ENCODE measurements at regions not wholly inside any gene's neighbourhood (a gene's known extent, or its start where the extent isn't known, plus 50 kb on each side); places are given as distances from the start of the nearest gene placed in this dataset.

DNA sequence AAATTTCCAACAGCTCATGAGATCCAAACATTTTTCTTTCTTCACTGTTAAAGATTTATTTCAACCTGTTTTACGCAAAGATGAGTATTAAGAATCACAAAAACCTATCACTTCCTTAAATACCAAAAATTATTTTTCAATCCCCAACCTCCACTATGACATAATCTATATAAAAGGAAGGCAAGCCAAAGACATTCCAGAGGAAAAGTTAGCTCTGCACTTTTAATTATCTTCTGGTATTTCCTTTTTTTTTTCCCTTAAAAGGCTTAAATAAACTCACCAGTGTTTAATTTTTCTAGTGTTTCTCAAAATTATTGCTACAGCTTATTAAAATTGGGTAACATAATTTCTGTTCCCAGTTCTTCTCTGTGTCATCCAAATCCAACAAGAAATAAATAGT, 75.9 kb downstream of the BMP4 start:
- Histone ChIP-seq H3K4me1 (ENCODE audit: insufficient read depth, low read length) (no peaks in the 10 kb centered on the region), H3K9ac (ENCODE audit: low read depth, low read length) (no peak overlapping the region), H3K4me3 (ENCODE audit: low read length) (no peak overlapping the region), H3K27me3 (ENCODE audit: insufficient read depth, low read length) (no peaks in the 10 kb centered on the region), H3K9me3 (ENCODE audit: insufficient read depth, low read depth, low read length) (no peaks in the 10 kb centered on the region), H3K27ac (ENCODE audit: low read depth, low read length) (no peak overlapping the region), H3K36me3 (ENCODE audit: insufficient read depth, low read length) (no peaks in the 10 kb centered on the region)
- WGBS: 100% methylated on average over 1 of the region's 1 CpG

DNA sequence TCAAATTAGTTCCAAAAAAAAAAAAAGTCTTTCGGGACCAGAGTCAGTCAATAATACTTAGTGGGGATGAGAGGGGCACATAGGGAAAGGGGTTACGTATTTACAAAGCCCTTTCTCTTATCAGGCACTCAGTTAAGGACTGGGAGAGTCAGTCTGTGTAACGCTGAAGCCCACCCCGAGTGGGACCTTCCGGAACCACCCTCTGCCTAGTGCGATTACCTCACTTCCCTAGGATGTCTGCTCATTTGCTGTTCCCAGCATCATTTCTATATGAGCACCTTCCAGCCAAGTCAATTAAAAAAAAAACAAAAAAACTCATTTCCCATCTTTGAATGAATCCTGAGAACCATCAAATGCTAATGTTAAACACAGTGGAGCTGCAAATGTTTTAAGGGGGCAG, 76.9 kb downstream of the BMP4 start:
- Histone ChIP-seq H3K9me3 (ENCODE audit: insufficient read depth, low read depth, low read length) (no peaks in the 10 kb centered on the region), H3K27ac (ENCODE audit: low read depth, low read length) (no peak overlapping the region)
- 94% methylated on average over 6 of the region's 6 CpGs for WGBS

DNA sequence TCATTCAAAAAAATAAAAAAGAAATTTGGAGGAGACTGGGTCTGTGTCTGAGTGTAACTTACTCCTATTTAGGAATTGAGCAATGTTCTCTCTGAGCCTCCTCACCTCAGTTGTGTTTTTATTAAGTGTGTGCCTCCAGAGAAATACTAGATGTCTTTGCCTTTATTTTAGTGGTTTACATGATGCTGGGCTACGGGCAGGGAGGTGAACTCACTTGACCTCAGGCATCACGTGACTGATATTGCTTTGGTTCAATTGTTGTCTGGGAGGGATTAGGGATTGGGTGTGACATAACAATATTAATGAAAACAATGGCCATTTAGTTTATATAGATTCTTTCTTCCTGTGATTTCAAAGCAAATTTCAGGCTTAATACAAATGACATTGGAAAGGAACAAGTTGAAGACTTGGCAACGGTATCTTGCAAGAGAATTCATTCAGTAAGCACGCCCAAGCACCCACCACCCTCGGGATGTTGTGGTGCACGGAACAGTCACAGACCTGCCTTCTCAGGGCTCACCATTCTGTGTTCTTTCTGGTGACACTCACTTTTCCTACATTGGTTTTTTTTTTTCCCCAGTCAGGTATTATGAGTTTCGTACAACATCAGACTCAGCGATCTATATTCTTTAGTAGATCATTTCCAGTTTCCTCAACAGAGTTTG, 77.5 kb downstream of the BMP4 start:
- H3K27me3 ChIP-seq (ENCODE audit: insufficient read depth, low read length): no peaks in the 10 kb centered on the region
- no peaks in the 10 kb centered on the region for H3K36me3 ChIP-seq (ENCODE audit: insufficient read depth, low read length)
- H3K4me3 ChIP-seq (ENCODE audit: low read length): no peak overlapping the region
- 93% methylated on average over 8 of the region's 8 CpGs for WGBS
- H3K27ac ChIP-seq (ENCODE audit: low read depth, low read length): no peak overlapping the region
- H3K4me1 ChIP-seq (ENCODE audit: insufficient read depth, low read length): no peaks in the 10 kb centered on the region
- H3K9ac ChIP-seq (ENCODE audit: low read depth, low read length): no peak overlapping the region
- no peaks in the 10 kb centered on the region for H3K9me3 ChIP-seq (ENCODE audit: insufficient read depth, low read depth, low read length)

More for the DNA sequence above, 76.9 kb downstream of the BMP4 start:
- Histone ChIP-seq H3K36me3 (ENCODE audit: insufficient read depth, low read length) (no peaks in the 10 kb centered on the region), H3K4me3 (ENCODE audit: low read length) (no peak overlapping the region), H3K4me1 (ENCODE audit: insufficient read depth, low read length) (no peaks in the 10 kb centered on the region), H3K9ac (ENCODE audit: low read depth, low read length) (no peak overlapping the region), H3K27me3 (ENCODE audit: insufficient read depth, low read length) (no peaks in the 10 kb centered on the region)

DNA sequence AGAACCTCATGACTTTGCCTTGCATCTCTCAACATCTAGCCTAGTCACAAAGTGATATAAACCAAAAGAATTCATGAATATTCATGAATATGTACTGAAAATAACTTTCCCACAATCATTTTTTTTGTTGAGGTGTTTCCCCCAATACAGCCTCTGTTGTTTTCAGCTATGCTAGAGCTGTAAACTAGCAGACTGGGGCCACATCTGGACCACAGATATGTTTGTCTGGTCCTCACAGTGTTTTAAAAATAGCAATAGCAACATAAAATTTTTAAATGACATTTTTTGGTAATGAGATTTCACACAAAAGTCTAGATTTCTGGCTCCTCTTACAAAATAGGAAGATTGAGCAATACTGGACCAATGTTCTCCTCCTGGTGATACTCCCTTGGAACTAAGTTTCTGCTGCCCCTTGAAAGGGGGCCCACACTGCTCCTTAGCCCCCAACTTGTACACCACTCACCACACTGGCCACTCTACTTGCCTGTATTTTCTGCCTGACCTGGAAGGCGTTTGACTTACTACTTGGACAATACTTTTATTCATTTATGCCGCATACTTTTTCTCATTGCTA, 81.2 kb downstream of the BMP4 start:
- no peaks in the 10 kb centered on the region for H3K36me3 ChIP-seq (ENCODE audit: insufficient read depth, low read length)
- H3K9ac ChIP-seq (ENCODE audit: low read depth, low read length): no peak overlapping the region
- no peaks in the 10 kb centered on the region for H3K27me3 ChIP-seq (ENCODE audit: insufficient read depth, low read length)
- H3K4me1 ChIP-seq (ENCODE audit: insufficient read depth, low read length): no peaks in the 10 kb centered on the region
- H3K4me3 ChIP-seq (ENCODE audit: low read length): no peak overlapping the region
- H3K9me3 ChIP-seq (ENCODE audit: insufficient read depth, low read depth, low read length): no peaks in the 10 kb centered on the region
- WGBS: 94% methylated on average over 2 of the region's 2 CpGs
- H3K27ac ChIP-seq (ENCODE audit: low read depth, low read length): no peak overlapping the region

DNA sequence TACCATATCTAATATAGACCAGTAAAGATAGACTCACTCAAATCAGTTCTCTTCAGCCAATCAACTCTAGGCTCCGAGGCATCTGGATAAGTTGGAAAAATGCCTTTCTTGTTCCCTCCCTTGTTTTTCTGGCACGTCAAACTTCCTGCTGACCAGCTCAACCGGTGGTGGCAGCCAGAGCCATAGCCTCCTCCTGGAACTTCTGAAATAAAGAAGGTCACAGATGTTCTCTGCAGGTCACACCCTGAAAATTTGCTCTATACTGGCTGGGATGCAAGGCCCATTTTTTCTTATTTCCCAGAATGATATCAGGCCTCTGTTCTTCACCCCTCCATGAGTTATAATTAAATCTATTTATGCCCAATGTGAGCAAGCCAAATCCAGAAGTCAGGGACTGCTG, 81.9 kb downstream of the BMP4 start:
- Histone ChIP-seq H3K9me3 (ENCODE audit: insufficient read depth, low read depth, low read length) (no peaks in the 10 kb centered on the region), H3K27ac (ENCODE audit: low read depth, low read length) (no peak overlapping the region)
- WGBS: 92% methylated on average over 3 of the region's 3 CpGs

DNA sequence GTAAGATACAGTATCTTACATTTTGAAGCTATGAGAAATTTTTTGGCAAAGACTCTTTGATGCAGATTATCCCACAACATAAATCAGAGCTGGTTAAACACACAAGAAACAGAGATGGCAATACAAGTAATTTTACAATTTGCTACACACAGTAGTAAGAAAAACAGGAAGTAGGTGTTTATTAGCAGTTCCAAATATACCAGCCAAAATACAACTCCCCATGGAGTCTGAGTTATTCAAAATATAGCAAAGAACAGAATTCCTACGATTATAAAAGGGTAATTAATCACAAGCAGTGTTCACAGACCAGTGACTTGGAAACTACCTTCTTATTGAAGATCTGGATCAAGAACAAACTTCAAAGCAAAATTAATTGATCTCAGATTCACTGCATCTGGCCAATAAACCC, 83.9 kb downstream of the BMP4 start:
- Histone ChIP-seq H3K9ac (ENCODE audit: low read depth, low read length) (no peak overlapping the region), H3K27me3 (ENCODE audit: insufficient read depth, low read length) (no peaks in the 10 kb centered on the region), H3K36me3 (ENCODE audit: insufficient read depth, low read length) (no peaks in the 10 kb centered on the region), H3K9me3 (ENCODE audit: insufficient read depth, low read depth, low read length) (no peaks in the 10 kb centered on the region), H3K4me1 (ENCODE audit: insufficient read depth, low read length) (no peaks in the 10 kb centered on the region), H3K4me3 (ENCODE audit: low read length) (no peak overlapping the region), H3K27ac (ENCODE audit: low read depth, low read length) (no peak overlapping the region)
- WGBS: 92% methylated on average over 1 of the region's 1 CpG

More for the DNA sequence above, 81.9 kb downstream of the BMP4 start:
- Histone ChIP-seq H3K4me1 (ENCODE audit: insufficient read depth, low read length) (no peaks in the 10 kb centered on the region), H3K36me3 (ENCODE audit: insufficient read depth, low read length) (no peaks in the 10 kb centered on the region), H3K4me3 (ENCODE audit: low read length) (no peak overlapping the region), H3K9ac (ENCODE audit: low read depth, low read length) (no peak overlapping the region), H3K27me3 (ENCODE audit: insufficient read depth, low read length) (no peaks in the 10 kb centered on the region)

DNA sequence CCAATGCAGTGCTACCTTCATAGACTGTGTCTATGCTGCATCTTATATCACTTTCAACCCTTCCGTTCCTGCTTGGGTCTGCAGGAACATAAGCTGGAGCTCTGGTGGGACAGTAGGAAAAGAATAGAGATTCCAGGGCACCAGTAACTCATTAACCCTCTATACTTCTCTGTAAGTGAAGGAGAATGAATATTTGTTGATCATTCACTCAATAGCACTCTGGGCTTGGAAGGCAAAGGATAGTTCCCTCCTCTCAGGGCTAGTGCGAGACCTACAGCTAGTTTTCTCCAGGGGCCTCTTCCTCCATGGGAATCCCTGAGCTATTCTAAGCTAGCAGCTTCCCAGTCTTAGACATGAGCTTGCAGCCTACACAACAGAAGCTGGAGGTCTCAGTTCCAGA, 84.7 kb downstream of the BMP4 start:
- H3K4me3 ChIP-seq (ENCODE audit: low read length): no peak overlapping the region
- H3K9me3 ChIP-seq (ENCODE audit: insufficient read depth, low read depth, low read length): no peaks in the 10 kb centered on the region
- H3K27me3 ChIP-seq (ENCODE audit: insufficient read depth, low read length): no peaks in the 10 kb centered on the region
- H3K4me1 ChIP-seq (ENCODE audit: insufficient read depth, low read length): no peaks in the 10 kb centered on the region
- H3K27ac ChIP-seq (ENCODE audit: low read depth, low read length): no peak overlapping the region
- 95% methylated on average over 1 of the region's 2 CpGs for WGBS
- H3K9ac ChIP-seq (ENCODE audit: low read depth, low read length): no peak overlapping the region
- no peaks in the 10 kb centered on the region for H3K36me3 ChIP-seq (ENCODE audit: insufficient read depth, low read length)

DNA sequence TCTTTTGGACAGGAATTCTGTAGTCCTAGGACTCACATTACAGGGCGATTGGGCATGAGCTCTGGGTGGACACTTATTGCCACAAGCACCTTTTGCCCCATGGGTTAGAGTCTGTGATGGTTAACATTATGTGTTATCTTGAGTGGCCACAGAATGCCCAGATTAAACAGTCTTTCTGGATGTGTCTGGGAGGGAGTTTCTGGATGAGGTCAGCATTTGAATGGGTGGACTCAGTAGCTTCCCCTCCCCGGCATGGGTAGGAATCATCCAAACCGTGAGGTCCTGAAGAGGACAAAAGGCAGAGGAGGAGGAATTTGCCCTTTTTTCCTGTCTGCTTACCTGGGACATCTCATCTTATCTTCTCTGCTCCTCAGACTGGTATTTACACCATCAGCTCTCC, 85.6 kb downstream of the BMP4 start:
- Histone ChIP-seq H3K27me3 (ENCODE audit: insufficient read depth, low read length) (no peaks in the 10 kb centered on the region), H3K4me3 (ENCODE audit: low read length) (no peak overlapping the region), H3K9me3 (ENCODE audit: insufficient read depth, low read depth, low read length) (no peaks in the 10 kb centered on the region), H3K9ac (ENCODE audit: low read depth, low read length) (no peak overlapping the region), H3K27ac (ENCODE audit: low read depth, low read length) (no peak overlapping the region), H3K36me3 (ENCODE audit: insufficient read depth, low read length) (no peaks in the 10 kb centered on the region), H3K4me1 (ENCODE audit: insufficient read depth, low read length) (no peaks in the 10 kb centered on the region)
- WGBS: 77% methylated on average over 3 of the region's 3 CpGs

DNA sequence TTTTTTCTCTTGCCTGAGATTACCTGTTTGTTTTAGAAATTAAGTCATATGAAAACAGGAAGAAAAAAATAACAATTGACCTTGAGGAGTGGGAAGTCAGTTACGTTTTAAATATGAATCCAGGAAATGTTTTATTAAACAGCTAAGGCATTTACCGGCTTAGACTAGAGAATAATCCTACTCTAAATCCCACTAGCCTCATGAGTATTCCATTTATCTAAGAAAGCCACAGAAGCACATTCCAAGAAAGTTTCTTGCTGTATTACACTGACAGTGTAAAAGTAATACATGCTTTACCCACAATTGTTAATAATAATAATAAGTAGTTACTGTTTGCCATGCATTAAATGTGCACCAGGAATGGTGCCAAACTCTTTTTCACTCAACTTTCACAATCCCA, 90.9 kb downstream of the BMP4 start:
- no peak overlapping the region for H3K4me3 ChIP-seq (ENCODE audit: low read length)
- no peak overlapping the region for H3K27ac ChIP-seq (ENCODE audit: low read depth, low read length)
- H3K9me3 ChIP-seq (ENCODE audit: insufficient read depth, low read depth, low read length): no peaks in the 10 kb centered on the region
- H3K9ac ChIP-seq (ENCODE audit: low read depth, low read length): no peak overlapping the region
- no peaks in the 10 kb centered on the region for H3K36me3 ChIP-seq (ENCODE audit: insufficient read depth, low read length)
- no peaks in the 10 kb centered on the region for H3K4me1 ChIP-seq (ENCODE audit: insufficient read depth, low read length)
- 75% methylated on average over 2 of the region's 2 CpGs for WGBS
- H3K27me3 ChIP-seq (ENCODE audit: insufficient read depth, low read length): no peaks in the 10 kb centered on the region

DNA sequence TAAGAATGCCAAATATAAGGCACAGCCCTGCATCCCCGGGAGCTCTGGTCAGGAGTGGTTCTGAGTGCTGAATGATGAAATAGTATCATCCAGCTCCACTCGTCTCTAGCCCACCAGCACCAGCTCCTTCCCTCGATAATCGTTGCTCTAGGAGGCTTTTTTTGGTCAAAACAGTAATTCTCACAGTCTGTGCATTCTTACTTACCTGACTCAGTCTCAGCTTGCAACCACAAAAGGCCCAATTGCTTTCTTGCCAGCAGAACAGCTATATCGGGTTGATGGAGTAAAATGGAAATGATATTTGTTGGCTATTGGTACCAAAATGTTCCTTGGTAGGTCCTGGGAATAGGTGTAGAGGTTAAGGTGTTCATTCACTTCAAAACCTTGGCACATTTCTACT, 94.8 kb downstream of the BMP4 start:
- WGBS: 93% methylated on average over 5 of the region's 5 CpGs
- H3K36me3 ChIP-seq (ENCODE audit: insufficient read depth, low read length): no peaks in the 10 kb centered on the region
- H3K9ac ChIP-seq (ENCODE audit: low read depth, low read length): no peak overlapping the region
- H3K4me3 ChIP-seq (ENCODE audit: low read length): no peak overlapping the region
- no peaks in the 10 kb centered on the region for H3K4me1 ChIP-seq (ENCODE audit: insufficient read depth, low read length)
- H3K9me3 ChIP-seq (ENCODE audit: insufficient read depth, low read depth, low read length): no peaks in the 10 kb centered on the region
- no peak overlapping the region for H3K27ac ChIP-seq (ENCODE audit: low read depth, low read length)
- no peaks in the 10 kb centered on the region for H3K27me3 ChIP-seq (ENCODE audit: insufficient read depth, low read length)

DNA sequence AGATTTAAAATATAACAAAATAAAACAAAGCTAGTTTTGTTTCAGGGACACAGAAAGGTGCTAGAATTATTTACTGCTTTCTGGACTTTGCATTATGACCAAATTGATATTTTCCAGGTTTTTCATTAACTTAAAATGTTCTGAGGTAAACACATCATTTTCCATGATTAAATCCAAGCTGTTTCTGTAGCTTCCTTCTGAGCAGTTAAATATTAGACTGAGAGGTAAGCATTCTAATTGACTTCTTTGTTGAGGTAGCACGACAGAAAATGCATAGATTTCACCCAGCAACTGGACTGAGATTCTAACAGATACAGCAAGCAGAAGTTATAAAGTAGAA, 98.3 kb downstream of the BMP4 start:
- no peaks in the 10 kb centered on the region for H3K27me3 ChIP-seq (ENCODE audit: insufficient read depth, low read length)
- no peak overlapping the region for H3K4me3 ChIP-seq (ENCODE audit: low read length)
- 93% methylated on average over 1 of the region's 1 CpG for WGBS
- no peaks in the 10 kb centered on the region for H3K9me3 ChIP-seq (ENCODE audit: insufficient read depth, low read depth, low read length)
- H3K36me3 ChIP-seq (ENCODE audit: insufficient read depth, low read length): no peaks in the 10 kb centered on the region
- H3K9ac ChIP-seq (ENCODE audit: low read depth, low read length): no peak overlapping the region
- H3K4me1 ChIP-seq (ENCODE audit: insufficient read depth, low read length): 0 out of 2 replicates have a peak, but pooled peaks cover 2% of the 10 kb centered on the region
- no peak overlapping the region for H3K27ac ChIP-seq (ENCODE audit: low read depth, low read length)

All from HUES64 (cell line).